ENCODE measurements at regions not wholly inside any gene's neighbourhood (a gene's known extent, or its start where the extent isn't known, plus 50 kb on each side); places are given as distances from the start of the nearest gene placed in this dataset.

DNA sequence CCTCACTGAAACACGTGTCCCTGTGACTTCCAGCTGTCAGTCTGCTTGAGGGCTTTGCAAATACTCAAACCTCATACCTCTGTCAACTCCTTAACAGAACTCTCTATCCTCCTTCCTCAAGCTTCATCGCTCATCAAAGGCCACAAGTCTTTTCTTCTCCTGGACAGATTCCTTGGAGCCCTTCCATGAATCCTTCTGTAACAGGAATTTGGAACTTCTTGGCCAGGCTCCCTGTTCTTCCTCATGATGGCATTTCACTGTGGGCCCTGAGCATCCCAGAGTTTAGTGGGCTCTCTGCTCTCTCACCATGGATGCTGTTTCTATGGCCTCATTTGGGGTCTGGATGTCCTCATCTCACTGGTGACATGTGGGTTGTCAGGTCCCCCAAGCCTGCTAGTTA is 105.0 kb upstream of the TLE3 start:
- TF ChIP-seq POLR2AphosphoS5 (IDR thresholded peaks at IDR 0.05) = no peak
- no peak for TF ChIP-seq CTCF (IDR thresholded peaks at IDR 0.05)

Measured in stomach (tissue), 4 donors.